GM10266 (cell line): ENCODE measurements at regions not wholly inside any gene's neighbourhood (a gene's known extent, or its start where the extent isn't known, plus 50 kb on each side); places are given as distances from the start of the nearest gene placed in this dataset.
"Not testable (repeated sequence)": the region's sequence is repeated elsewhere in the genome, so short reads cannot be mapped to it uniquely, and the experiment has no call there.

Experiments
- DNase-seq: peaks from one replicate; pipeline ENCODE4 v3.0.0; 2012; ENCODE audit errors: extremely low spot score
- TF ChIP-seq, protein P1 (sequence below): IDR thresholded peaks from 2 replicates; pipeline ENCODE4 v1.5.1; 2012; ENCODE audit warnings: mild to moderate bottlenecking, low read depth; ENCODE audit not compliant: control insufficient read depth, insufficient read depth; ENCODE audit errors: missing control alignments

DNA sequence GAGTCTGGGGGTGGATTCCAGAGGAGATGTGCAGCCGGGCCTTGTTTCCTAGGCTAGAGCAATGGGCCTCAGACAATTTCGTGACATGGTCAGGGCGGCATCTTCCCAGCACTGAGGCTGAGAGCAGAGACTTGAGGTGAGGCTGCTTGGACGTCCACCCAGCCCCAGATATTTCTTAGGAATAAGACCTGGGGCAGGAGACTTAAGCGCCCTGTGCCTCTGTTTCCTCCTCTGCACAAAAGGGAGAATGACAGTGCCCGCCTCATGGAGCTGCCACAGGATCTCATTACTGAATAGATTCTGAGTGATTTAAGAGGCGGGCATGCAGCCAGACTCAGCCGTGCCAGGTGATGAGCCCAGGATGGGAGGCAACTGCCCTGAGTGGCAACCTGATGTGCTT, 297.9 kb upstream of the SFSWAP start:
- no peak for DNase-seq
- TF ChIP-seq, protein P1, sequence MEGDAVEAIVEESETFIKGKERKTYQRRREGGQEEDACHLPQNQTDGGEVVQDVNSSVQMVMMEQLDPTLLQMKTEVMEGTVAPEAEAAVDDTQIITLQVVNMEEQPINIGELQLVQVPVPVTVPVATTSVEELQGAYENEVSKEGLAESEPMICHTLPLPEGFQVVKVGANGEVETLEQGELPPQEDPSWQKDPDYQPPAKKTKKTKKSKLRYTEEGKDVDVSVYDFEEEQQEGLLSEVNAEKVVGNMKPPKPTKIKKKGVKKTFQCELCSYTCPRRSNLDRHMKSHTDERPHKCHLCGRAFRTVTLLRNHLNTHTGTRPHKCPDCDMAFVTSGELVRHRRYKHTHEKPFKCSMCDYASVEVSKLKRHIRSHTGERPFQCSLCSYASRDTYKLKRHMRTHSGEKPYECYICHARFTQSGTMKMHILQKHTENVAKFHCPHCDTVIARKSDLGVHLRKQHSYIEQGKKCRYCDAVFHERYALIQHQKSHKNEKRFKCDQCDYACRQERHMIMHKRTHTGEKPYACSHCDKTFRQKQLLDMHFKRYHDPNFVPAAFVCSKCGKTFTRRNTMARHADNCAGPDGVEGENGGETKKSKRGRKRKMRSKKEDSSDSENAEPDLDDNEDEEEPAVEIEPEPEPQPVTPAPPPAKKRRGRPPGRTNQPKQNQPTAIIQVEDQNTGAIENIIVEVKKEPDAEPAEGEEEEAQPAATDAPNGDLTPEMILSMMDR: no peak

DNA sequence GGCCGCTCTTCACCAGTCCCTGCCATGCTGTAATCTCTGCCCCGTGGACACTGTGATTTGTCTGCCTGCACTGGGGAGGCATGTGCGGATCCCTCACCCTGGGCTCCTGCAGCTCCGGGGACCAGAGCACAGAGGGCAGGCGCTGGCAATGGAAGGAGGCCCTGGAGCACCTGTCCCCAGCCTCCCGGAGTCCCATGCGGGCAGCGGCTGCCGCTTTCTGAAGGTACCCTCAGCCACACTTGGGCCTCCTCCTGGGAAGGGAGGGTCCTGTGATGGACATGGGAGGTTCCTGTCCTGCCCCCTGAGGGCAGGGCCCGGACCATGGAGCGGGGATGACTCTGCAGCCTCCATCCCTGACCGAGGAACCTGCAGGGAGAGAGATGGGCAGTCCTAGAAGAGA, 297.4 kb upstream of the SFSWAP start:
- TF ChIP-seq, protein P1: no peak
- DNase-seq: no peak

DNA sequence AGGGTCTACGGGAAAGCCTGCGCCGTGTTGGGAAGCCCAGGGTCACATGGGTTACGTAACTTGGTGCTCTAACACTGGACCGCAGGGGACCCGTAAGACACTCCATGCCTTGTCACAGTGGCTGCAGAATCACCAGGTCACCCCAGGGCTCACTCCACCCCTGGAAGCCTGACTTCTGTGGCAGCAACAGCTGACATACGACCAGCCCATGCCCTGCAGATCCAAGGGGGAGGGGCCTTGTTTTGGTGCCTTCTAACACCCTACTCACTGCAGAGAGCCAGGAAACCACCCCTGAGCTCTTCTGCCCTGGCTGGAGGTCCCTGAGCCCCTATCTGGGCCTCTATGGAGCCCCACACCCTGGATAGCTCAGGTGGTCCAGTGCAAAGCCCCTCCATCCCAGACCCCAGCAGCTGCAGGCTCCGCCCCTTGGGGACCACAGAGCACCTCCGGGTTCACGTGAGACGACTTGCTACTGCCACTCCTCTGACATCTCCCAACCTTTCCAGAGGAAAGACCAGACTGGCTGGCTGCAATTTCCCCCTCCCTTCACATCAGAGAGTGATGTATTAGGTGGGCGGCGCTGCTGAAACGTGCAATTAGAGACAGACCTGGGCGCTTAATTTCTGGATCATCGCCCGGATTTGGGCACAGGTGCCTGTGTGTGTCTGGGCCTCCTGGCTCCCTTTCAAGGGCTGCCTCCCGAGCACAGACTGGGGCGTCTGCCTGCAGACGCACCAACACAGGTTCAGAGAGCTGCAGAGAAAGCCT, 296.6 kb upstream of the SFSWAP start:
- DNase-seq: not testable (repeated sequence)

DNA sequence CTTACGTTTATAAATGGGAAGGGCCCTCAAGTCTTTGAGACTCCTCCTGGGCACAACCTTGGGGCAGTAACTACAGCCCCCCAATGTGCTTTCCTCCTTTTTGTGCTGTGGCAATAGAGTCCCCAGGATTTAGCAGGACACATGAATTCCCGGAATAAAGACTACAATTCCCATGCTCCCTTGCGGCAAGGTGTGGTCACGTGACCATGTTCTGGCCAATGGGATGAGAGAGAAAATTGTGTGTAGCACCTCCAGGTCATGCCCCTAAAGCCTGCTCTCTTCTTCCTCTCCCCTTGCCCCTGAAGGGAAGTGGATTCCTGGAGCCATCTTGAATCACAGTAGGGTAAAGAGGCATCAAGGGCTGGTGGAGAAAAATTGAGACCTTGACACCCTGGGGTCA, 295.1 kb upstream of the SFSWAP start:
- DNase-seq: no peak
- TF ChIP-seq, protein P1: no peak

DNA sequence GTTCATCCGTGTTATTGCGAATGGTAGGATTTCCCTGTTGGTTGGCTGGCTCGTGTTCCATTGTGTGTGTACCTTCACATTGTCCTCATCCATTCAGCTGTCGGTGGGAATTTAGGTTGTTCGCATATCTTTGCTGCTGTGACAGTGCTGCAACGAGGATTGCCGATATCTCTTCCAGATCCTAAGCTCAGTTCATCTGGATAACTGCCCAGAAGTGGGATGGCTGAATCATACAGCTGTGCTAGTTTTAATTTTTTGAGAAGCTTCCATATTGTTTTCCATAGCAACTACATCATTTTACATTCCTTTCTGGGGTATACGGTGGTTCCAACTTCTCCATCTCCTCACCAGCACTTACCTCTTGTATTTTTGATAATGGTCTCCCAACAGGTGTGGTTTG, 292.8 kb upstream of the SFSWAP start:
- TF ChIP-seq, protein P1: no peak
- DNase-seq: no peak

DNA sequence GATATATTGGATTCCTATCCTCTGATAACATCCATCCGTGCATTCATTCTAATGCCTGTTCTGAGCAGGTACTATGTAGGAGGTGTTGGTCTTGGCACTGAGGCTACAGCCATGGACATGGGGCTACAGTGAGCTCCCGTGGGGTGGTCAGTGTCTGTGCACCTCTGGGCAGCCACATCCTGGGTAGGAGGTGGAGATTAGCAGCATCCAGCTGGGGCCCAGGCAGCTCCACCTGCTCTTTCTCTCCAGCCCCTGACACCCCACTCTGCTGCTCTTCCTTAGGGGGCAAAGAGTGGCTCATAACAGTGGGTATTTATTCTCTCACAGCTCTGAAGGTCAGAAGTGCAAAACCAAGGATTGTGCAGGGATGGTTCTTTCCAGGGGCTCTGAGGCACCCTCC, 292.0 kb upstream of the SFSWAP start:
- TF ChIP-seq, protein P1: no peak
- no peak for DNase-seq

DNA sequence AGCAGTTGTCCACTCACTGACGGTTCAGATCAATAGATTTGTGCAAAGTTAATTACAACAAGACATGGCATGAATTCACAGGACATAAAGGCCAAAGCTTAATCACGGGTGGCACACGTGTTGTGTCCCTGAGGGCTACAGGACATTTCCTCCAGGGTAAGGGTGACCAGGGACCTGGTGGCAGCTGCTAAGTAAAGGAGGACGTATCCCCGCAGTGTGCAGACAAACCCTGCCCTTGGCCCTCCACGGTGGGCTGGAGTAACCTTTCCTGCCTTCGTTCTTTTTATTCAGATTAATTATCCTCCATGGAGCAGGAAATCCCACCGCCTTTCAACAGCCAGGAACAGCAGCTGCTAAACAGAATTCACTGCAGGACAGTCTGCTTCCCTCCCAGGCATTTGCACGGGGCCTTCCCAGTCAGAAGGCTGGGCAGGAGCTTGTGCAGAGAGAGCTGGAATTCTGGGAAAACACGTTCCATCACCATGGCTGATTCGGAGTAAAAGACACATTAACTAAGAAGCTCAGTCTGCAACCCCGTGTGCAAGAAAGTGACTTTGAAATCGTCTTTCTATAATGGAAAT, 289.9 kb upstream of the SFSWAP start:
- DNase-seq: no peak
- TF ChIP-seq, protein P1: no peak
